SK-N-MC (cell line): ENCODE measurements at regions not wholly inside any gene's neighbourhood (a gene's known extent, or its start where the extent isn't known, plus 50 kb on each side); places are given as distances from the start of the nearest gene placed in this dataset.

Experiments
- EZH2 ChIP-seq: fragments of 200-600 bp; sonication (generic); IDR thresholded peaks from one replicate; pipeline ENCODE4 v1.6.1; 2017; ENCODE audit warnings: antibody characterized with exemption
- POLR2AphosphoS5 ChIP-seq: IDR thresholded peaks from 2 replicates; pipeline ENCODE4 v1.6.1; 2012; ENCODE audit warnings: mild to moderate bottlenecking, low read depth, low read length, borderline replicate concordance

DNA sequence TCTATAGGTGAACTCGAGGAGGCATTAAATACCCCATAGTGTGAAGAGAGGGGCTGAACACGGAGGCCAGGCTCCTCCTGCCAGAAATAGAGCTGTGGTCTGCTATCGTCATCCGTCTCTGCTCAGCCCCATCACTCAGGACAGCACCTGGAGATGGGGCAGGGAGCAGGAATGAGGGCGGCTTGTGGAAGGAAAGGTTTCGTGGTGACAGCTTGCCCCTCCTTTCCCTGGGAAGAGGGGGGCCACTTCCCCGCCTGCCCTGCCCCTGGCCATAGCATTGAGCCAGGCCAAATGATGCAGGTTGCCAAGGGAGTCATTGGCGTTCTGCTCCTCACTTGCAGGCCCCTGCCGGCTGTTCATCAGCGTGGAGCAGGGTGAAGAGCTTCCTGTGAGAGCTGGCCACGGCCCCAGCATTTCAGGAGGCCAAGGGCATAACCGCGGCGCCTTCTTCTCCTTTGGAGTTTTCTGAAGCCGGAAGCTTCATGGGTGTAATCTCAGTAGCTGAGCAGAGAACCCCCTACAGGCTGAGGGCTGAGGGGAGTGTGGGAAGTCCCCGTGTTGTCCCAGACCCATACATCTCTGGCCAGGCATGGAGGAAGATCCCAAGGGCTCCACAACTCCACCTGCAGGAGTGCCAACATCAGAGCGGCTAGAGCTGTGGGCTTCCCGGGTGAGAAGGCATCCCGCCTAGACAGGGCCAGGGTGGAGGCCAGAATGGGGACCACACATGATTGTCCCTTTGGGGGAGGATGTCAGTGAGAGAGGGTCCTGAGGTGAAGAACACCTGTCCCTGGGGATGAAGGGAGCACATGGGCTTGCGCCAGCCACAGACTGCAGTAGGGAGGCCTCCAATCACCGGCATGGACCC is 112.5 kb upstream of the GLI2 start:
- TF ChIP-seq POLR2AphosphoS5 (no peak), EZH2 (no peak)
